ENCODE measurements at regions not wholly inside any gene's neighbourhood (a gene's known extent, or its start where the extent isn't known, plus 50 kb on each side); places are given as distances from the start of the nearest gene placed in this dataset.

GRCh38 chr2:226116346-226116745 lies 683.3 kb downstream of the IRS1 start:
- no peaks in the 10 kb centered on the region for H3K36me3 ChIP-seq (ENCODE audit: insufficient read depth)
- ATAC-seq: peak; percentile 52; the same call in 2 of the 3 replicates
- no peaks in the 10 kb centered on the region for H3K27me3 ChIP-seq (ENCODE audit: insufficient read depth)
- no peaks in the 10 kb centered on the region for H3K27me3 Mint-ChIP-seq (ENCODE audit: insufficient read depth, low read depth, poor library complexity)
- peaks cover 40% of the 10 kb centered on the region for H3K4me1 Mint-ChIP-seq
- 0 out of 2 replicates have a peak, but pooled peaks cover 7% of the 10 kb centered on the region for H3K9me2 ChIP-seq (ENCODE audit: insufficient read depth)
- H3K4me1 ChIP-seq (ENCODE audit: insufficient read depth): peaks cover 15% of the 10 kb centered on the region
- peak overlapping the region; percentile 90 for H3K27ac Mint-ChIP-seq
- H3K9me3 Mint-ChIP-seq: peaks cover 3% of the 10 kb centered on the region; the same call in 1 of the 3 replicates
- H3K4me3 ChIP-seq: no peak overlapping the region
- H2AFZ ChIP-seq: no peak overlapping the region
- TF ChIP-seq POLR2AphosphoS5 (IDR thresholded peaks at IDR 0.05; ENCODE audit: low read depth) (no peak), EZH2 (IDR thresholded peaks at IDR 0.05; ENCODE audit: low read depth, unreplicated experiment) (no peak), ZNF462 (CRISPR knock-in tag; IDR thresholded peaks at IDR 0.05) (no peak), ZNF114 (CRISPR knock-in tag; IDR thresholded peaks at IDR 0.05) (no peak), JUNB (IDR thresholded peaks at IDR 0.05; ENCODE audit: unreplicated experiment) (no peak), ZNF331 (CRISPR knock-in tag; IDR thresholded peaks at IDR 0.05; ENCODE audit: low read depth) (no peak), CREB1 (CRISPR knock-in tag; IDR thresholded peaks at IDR 0.05; ENCODE audit: low read depth) (no peak), ETS1 (IDR thresholded peaks at IDR 0.05) (no peak), NANOG (IDR thresholded peaks at IDR 0.05; ENCODE audit: borderline replicate concordance) (no peak)
- TF ChIP-seq, protein P1, sequence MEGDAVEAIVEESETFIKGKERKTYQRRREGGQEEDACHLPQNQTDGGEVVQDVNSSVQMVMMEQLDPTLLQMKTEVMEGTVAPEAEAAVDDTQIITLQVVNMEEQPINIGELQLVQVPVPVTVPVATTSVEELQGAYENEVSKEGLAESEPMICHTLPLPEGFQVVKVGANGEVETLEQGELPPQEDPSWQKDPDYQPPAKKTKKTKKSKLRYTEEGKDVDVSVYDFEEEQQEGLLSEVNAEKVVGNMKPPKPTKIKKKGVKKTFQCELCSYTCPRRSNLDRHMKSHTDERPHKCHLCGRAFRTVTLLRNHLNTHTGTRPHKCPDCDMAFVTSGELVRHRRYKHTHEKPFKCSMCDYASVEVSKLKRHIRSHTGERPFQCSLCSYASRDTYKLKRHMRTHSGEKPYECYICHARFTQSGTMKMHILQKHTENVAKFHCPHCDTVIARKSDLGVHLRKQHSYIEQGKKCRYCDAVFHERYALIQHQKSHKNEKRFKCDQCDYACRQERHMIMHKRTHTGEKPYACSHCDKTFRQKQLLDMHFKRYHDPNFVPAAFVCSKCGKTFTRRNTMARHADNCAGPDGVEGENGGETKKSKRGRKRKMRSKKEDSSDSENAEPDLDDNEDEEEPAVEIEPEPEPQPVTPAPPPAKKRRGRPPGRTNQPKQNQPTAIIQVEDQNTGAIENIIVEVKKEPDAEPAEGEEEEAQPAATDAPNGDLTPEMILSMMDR (conservative IDR thresholded peaks at IDR 0.05; ENCODE audit: low read depth in 2 of 2): no peak
- peak overlapping the region; percentile 11; the same call in 1 of the 3 replicates for H3K4me3 Mint-ChIP-seq
- 0 out of 2 replicates have a peak overlapping the region, but pooled peaks have one; percentile 19 for H3K4me2 ChIP-seq
- peak overlapping the region; percentile 79; the same call in 1 of the 2 replicates for H3K27ac ChIP-seq (ENCODE audit: low read depth)
- no peaks in the 10 kb centered on the region for H3K79me2 ChIP-seq (replicated peaks; ENCODE audit: insufficient read depth)
- no peaks in the 10 kb centered on the region for H3F3A ChIP-seq (replicated peaks; ENCODE audit: low read depth)
- no peaks in the 10 kb centered on the region; the same call in 2 of the 3 replicates for H3K36me3 Mint-ChIP-seq (ENCODE audit: low read depth)
- DNase-seq (ENCODE audit: low spot score): no peak
- no peaks in the 10 kb centered on the region for H4K20me1 ChIP-seq (replicated peaks; ENCODE audit: insufficient read depth)
